ENCODE measurements at regions not wholly inside any gene's neighbourhood (a gene's known extent, or its start where the extent isn't known, plus 50 kb on each side); places are given as distances from the start of the nearest gene placed in this dataset.

- no peaks in the 10 kb centered on the region for H3K9me3 Mint-ChIP-seq
- H3K27ac Mint-ChIP-seq, result no peak overlapping the region
- H3K27me3 Mint-ChIP-seq (ENCODE audit: insufficient read depth, low read depth, poor library complexity), result no peaks in the 10 kb centered on the region
- H3K4me1 Mint-ChIP-seq, result no peaks in the 10 kb centered on the region
- TF ChIP-seq CREB1 (CRISPR knock-in tag; IDR thresholded peaks at IDR 0.05; ENCODE audit: low read depth) (no peak), REST (IDR thresholded peaks at IDR 0.05; ENCODE audit: unreplicated experiment) (no peak), ZNF331 (CRISPR knock-in tag; IDR thresholded peaks at IDR 0.05; ENCODE audit: low read depth) (no peak), ETS1 (IDR thresholded peaks at IDR 0.05) (no peak), ZNF462 (CRISPR knock-in tag; IDR thresholded peaks at IDR 0.05) (no peak), STAT1 (IDR thresholded peaks at IDR 0.05; ENCODE audit: unreplicated experiment) (no peak), EZH2 (IDR thresholded peaks at IDR 0.05; ENCODE audit: low read depth, unreplicated experiment) (no peak), EZH2phosphoT487 (IDR thresholded peaks at IDR 0.05; ENCODE audit: unreplicated experiment) (no peak), NANOG (IDR thresholded peaks at IDR 0.05; ENCODE audit: borderline replicate concordance) (no peak), POLR2AphosphoS5 (IDR thresholded peaks at IDR 0.05; ENCODE audit: low read depth) (no peak)
- no peak overlapping the region for H3K4me3 Mint-ChIP-seq
- no peaks in the 10 kb centered on the region for H3K79me2 ChIP-seq (replicated peaks; ENCODE audit: insufficient read depth)
- ATAC-seq, result no peak
- no peak for DNase-seq (ENCODE audit: low spot score)
- H3F3A ChIP-seq (replicated peaks; ENCODE audit: low read depth), result no peaks in the 10 kb centered on the region
- no peaks in the 10 kb centered on the region for H3K36me3 ChIP-seq (ENCODE audit: insufficient read depth)
- H3K4me3 ChIP-seq, result no peak overlapping the region
- H3K36me3 Mint-ChIP-seq (ENCODE audit: low read depth), result no peaks in the 10 kb centered on the region
- no peak overlapping the region for H3K27ac ChIP-seq (ENCODE audit: low read depth)
- H3K9me2 ChIP-seq (ENCODE audit: insufficient read depth), result no peaks in the 10 kb centered on the region
- H4K20me1 ChIP-seq (replicated peaks; ENCODE audit: insufficient read depth), result no peaks in the 10 kb centered on the region
- H3K4me2 ChIP-seq, result no peak overlapping the region
- no peak overlapping the region for H2AFZ ChIP-seq
- no peaks in the 10 kb centered on the region for H3K27me3 ChIP-seq (ENCODE audit: insufficient read depth)
- H3K4me1 ChIP-seq (ENCODE audit: insufficient read depth), result no peaks in the 10 kb centered on the region
These were observed 586.1 kb downstream of the DNAH5 start for GRCh38 chr5:13358342-13358741.

Data from GM23338 (cell line).